Liver (tissue), 2 donors: ENCODE measurements at regions not wholly inside any gene's neighbourhood (a gene's known extent, or its start where the extent isn't known, plus 50 kb on each side); places are given as distances from the start of the nearest gene placed in this dataset.

Experiments
- CTCF ChIP-seq: fragments of 150-350 bp; IDR thresholded peaks from 2 replicates; pipeline ENCODE4 v1.5.1; 2017; ENCODE audit warnings: improper control_type of control experiment, low read depth, low read length; ENCODE audit not compliant: missing input control
- REST ChIP-seq: IDR thresholded peaks from 2 replicates; pipeline ENCODE4 v1.6.1; 2016; ENCODE audit warnings: antibody characterized with exemption, mild to moderate bottlenecking
- donor health status: healthy.

GRCh38 chr2:164335947-164336346 is 285.3 kb downstream of the GRB14 start:
- TF ChIP-seq REST (no peak), CTCF (no peak)
